ENCODE measurements at regions not wholly inside any gene's neighbourhood (a gene's known extent, or its start where the extent isn't known, plus 50 kb on each side); places are given as distances from the start of the nearest gene placed in this dataset.
"Not testable (repeated sequence)": the region's sequence is repeated elsewhere in the genome, so short reads cannot be mapped to it uniquely, and the experiment has no call there.

DNA sequence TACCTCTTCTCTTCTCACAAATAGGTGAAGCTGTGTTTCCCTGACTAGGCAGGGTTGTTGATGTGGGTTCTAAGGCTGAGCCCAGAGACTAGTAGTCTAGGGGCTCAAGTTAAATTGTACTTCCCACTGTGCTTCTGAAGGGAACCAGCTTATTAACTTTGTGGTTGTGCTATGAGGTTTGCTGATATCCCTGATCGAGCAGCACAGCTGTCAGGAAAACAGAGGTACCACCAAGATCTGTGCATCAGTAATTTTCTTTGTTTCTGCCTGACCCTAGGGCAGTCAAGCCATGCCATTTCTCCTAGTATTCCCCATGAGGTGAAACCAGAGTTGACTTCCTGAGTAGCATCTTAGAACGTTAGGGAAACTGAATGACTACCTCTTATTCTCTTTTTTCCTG lies 853.8 kb upstream of the MIR17HG start:
- no peak for DNase-seq

DNA sequence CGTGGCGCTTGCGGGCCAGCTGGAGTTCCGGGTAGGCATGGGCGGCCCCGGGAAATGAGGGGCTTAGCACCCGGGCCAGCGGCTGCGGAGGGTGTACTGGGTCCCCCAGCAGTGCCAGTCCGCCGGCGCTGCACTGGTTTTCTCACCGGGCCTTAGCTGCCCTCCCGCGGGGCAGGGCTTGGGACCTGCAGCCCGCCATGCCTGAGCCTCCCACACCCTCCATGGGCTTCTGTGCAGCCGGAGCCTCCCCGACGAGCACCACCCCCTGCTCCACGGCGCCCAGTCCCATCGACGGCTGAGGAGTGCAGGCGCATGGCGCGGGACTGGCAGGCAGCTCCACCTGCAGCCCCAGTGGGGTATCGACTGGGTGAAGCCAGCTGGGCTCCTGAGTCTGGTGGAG lies 852.6 kb upstream of the MIR17HG start:
- not testable (repeated sequence) for DNase-seq

GRCh38 chr13:90498096-90498495 lies 849.4 kb upstream of the MIR17HG start:
- no peak for DNase-seq

DNA sequence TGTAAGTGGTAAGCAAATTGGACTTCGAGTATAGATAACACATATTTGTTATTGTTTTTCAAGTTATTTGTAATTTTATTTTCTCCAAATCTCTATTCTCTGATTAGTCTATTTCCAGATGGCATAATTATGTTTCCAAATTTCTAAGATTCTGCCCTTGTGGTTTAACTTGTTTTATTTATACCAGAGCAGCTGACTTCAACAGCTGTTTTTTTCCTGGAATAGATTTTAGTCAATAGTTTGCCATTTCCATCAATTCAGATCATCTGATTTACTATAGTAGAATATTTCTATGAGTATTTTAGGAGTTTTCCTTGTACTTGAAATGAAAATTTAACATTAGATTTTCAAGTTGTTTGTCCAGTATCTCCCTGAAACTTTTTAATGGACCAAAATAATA lies 848.7 kb upstream of the MIR17HG start:
- DNase-seq: no peak

- no peak for DNase-seq
Observed at GRCh38 chr13:90500569-90500968, 846.9 kb upstream of the MIR17HG start.

GRCh38 chr13:90502153-90502552 lies 845.3 kb upstream of the MIR17HG start:
- DNase-seq: no peak

DNA sequence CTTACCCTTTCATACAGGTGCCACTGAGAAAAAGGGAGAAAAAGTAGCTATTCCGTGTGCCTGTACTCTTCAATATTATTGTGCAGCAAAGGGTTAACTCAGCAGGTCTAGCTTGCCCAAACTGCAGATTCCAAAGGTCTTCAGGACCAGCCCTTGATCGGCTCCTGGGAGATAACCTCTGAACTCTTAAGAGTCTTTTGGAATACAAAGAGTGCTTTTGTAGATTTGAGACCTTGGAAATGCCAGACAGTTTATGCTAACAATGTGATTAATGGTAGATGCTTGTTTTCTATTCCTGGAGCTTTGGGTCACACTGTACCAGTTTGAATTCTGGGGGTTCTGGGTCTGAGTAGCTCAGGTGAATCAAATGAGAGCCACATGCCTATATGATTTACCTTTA lies 844.7 kb upstream of the MIR17HG start:
- DNase-seq: no peak

DNA sequence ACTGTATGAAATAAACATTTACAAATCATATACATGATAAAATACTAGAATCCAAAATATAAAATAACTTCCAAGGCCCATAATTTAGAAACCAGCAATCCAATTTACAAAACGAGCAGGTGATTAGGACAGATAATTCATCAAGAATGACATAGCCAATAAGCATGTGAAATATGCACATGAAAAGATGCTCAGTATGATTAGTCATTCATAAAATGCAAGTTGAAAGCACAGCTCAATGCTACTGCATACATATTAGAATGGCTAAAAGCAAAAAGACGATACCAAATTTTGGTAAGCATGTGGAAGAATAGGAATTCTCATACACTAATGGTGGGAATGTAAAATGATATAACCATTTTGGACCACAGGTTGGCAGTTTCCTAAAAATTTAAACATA lies 837.2 kb upstream of the MIR17HG start:
- DNase-seq: no peak

DNA sequence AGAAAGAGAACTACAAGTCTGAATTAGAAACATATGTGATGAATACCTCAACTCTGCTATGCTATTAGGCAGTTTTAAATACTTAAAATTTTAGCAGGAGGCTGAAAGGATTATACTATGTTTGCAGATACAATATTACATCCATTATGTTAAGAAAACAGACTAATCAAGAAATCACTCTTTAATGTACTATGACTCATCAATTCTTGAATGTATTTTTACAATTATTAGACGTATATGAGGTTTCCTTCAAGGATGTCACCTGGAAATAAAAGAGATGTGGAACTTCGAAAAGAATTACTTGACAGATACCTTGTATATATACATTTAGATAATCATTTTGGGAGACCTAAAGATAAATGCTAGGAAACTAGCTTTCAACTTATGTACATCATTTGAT lies 835.6 kb upstream of the MIR17HG start:
- DNase-seq: no peak

GRCh38 chr13:90514712-90515111 lies 832.8 kb upstream of the MIR17HG start:
- DNase-seq: not testable (repeated sequence)

DNA sequence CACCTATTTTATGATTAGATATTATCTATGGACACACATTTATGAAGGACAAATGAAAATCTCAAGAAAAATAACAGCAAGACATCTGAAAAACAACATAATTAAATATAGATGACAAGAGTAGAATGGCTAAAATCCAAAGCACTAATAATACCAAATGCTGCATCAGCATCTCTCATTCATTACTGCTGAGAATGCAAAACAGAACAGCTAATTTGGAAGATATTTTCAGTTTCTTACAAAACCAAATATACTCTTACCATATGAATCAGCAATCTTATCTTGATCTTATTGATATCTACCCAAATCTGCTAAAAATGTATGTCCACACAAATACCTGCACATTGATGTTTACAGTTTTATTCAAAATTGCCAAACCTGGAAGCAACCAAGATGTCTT lies 829.1 kb upstream of the MIR17HG start:
- no peak for DNase-seq

- DNase-seq: no peak
Observed at GRCh38 chr13:90519157-90519556, 828.3 kb upstream of the MIR17HG start.

- DNase-seq: no peak
Observed at GRCh38 chr13:90526711-90527110, 820.8 kb upstream of the MIR17HG start.

GRCh38 chr13:90531744-90532143 lies 815.7 kb upstream of the MIR17HG start:
- no peak for DNase-seq

DNA sequence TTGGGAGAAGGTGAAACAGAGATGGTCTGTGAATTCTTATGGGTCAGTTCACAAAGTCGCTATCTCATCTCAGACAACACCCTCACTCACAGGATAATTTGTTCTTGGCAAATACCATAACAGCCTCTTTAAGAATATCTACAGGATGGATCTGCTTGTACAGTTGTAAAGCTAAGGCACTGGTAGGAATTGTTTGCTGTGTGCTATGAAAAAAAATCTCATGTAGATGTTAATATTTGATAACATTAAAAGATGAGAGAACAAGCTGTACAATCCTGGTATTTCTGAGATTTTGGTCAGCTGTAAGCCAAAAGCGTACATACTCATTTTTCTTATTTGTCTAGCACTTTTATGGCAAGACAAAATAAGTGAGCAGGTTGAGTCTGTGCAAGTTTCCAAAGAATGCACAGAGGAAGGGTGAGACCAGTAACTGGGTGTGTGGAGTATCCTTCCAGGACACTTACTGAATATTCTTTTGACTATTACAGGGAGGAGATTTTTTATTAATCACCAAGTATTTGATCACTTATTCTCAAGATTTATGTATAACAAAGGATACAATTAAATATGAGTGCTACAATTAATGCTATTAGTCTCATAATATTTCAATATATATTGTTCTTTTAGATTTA lies 814.5 kb upstream of the MIR17HG start:
- DNase-seq: no peak

DNA sequence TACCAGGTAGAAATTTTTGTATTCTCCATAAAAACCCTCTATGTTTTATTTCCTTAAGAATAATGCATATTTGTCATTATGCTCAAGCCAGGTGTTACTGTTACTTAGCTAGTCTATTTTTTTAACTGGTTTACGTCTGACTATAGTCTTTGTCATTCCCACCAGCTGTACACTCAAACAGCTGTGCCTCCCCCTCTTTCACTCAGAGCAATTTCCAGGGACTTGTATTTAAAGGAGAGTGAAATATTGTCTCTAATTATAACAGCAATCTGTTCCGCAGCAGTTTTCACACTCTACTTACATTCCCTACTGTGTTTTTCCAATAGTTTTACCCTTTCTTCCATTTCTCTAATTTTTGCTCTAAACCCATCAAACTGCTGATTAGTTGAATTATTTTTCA lies 813.6 kb upstream of the MIR17HG start:
- DNase-seq: no peak

GRCh38 chr13:90534617-90535370 lies 812.7 kb upstream of the MIR17HG start:
- no peak for DNase-seq

DNA sequence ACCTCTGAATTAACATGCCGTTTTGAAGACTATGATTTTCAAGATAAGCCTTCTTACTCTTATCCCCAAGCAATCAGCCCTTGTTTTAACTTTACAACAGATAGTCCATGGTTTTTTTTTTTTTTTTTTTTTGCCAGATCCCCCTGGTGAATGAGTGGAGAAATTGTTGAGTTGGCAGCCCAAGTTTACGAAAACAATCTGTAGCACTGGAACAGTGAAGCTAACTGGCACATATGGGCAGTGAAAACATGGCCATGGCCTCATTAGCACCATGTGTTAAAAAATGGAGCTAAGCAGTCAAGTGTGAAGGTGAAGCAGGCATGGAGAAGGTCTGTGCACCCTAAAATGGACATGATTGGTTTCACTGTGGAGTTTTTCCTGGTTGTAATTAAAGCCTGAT lies 812.1 kb upstream of the MIR17HG start:
- DNase-seq: no peak

DNA sequence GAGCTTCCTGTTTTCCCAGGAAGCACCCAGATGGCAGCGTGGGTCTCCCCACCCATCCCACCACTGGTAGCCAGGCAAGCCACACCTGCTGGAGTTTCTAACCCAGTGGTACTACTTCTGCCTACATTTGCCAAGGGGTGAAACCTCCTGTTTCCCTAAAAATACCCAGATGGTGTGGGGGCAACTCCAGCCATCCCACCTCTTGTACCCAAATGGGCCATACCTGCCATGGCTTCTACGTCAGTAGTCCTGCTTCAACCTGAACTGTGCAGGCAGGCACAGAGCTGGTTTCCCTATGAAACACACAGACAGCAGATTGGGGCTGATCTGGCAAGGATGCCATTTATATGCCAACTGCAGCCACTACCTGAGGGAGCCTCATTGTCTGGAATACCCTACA lies 809.4 kb upstream of the MIR17HG start:
- DNase-seq: no peak

GRCh38 chr13:90541346-90541745 lies 806.1 kb upstream of the MIR17HG start:
- no peak for DNase-seq

- no peak for DNase-seq
Observed at GRCh38 chr13:90542959-90543505, 804.5 kb upstream of the MIR17HG start.

DNA sequence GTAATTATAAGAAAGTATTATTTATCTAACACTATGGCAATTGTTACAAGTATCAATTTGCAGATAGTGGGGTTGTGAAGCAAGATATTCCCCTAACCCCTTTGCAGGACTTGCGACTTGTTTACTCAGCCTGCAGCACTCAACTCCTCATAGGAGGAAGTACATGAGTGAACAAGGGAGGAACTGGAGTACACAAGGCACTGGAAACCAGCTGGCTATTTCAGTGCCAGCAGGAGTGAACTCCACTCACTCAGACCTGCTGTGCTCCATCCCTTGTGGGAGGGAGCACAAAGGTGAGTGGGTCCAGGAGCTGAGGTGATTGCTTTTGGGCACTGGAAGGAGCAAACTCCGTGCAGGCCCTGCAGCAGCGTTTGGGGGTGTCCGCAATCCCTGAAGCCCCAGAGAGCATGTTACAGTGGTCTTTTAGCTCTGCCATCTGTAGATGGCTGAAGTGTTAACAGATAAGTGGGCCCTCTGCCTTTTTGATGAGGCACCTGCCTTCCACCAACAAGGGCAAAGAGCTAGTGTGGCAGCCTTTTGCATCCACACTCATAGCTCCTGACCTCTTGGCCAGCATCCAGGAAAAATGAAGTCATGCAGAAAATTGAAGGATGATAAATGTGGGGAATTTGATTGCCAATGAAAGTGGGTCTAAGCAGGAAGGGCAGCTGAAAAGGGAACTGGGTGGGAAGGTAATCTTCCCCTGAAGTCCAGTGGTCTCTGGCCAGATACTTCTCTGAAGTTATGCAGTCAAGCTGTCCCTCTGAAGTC lies 802.2 kb upstream of the MIR17HG start:
- DNase-seq: no peak

GRCh38 chr13:90547272-90547790 lies 800.2 kb upstream of the MIR17HG start:
- DNase-seq: no peak

Data from skin of body (tissue), 1 donor.